H54 (cell line): ENCODE measurements at regions not wholly inside any gene's neighbourhood (a gene's known extent, or its start where the extent isn't known, plus 50 kb on each side); places are given as distances from the start of the nearest gene placed in this dataset.

Experiments
- DNase-seq: peaks from one replicate; pipeline ENCODE4 v3.0.0; 2011; ENCODE audit warnings: low spot score, mixed read lengths; ENCODE audit not compliant: insufficient read length
- FAIRE-seq: peaks from 3 replicates; lab custom pipeline; 2011; peaks lifted over from hg19 to GRCh38; lab: Jason Lieb, UNC
- POLR2A ChIP-seq: IDR thresholded peaks from 2 replicates; pipeline ENCODE4 v1.6.1; 2011; ENCODE audit warnings: low read depth, mild to moderate bottlenecking, low read length

- no peak for FAIRE-seq
- TF ChIP-seq POLR2A = no peak
- DNase-seq = no peak
Measured at GRCh38 chr12:88428350-88428749, 151.9 kb downstream of the KITLG start.

DNA sequence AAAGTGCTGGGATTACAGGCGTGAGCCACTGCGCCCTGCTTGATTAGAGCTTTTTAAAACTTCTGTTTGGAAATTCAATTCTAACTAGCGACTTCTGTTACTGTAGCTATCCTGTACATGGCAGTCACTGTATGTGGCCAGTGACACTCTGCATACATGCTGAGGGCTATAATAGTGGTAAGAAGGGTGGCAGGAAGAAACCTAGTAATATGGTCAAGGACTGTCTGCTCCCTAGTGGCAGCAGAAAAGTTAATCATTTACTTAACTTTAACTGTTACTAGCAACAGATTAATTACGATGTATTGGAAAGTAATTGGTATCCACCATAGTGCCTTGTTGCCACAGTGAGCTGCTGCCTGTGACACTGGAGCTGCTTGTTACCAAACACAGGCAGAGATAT is 149.0 kb downstream of the KITLG start:
- no peak for TF ChIP-seq POLR2A
- FAIRE-seq = no peak
- no peak for DNase-seq

DNA sequence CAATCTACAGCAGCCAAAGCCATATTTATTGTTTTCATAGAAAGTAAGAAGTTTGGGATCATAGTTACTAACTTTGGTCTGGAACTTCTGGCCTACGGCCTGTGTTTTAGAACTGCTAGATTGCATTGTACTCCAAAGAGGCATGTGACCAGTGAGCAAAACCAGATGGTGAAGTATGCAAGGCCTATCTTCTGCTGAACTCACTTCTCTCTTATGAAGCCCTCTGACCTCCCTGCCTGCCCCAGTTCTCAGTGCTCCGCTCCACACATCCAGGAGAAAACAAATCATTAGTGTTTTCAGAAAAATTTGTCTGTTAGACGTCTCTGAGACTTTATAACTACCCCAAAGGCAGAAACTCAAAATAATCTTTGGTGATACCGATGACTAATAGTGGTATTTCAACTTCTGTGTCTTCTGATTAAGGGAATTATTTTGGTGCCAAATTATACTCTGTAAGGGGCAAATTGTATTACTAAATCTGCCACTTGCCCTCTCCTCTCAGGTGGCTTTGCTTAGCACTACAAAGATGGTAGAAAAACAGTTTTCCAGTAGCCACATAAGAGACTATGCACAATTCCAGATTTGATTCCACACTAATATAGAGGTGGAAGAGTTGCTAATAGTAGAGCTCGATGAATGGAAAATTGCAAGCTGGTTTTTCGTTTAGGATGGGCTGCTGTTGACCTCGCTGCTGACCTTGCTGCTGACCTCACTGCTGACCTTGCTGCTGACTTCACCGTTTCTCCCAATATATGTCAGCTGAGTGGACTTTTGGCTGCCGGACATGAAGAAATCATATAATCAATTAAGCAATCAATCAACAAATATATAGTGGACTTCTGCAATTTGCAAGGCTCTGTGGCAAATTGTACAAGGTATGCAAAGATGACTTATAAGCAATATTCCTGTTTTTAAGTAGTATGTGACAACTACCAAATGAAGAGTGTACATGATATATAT is 147.5 kb downstream of the KITLG start:
- FAIRE-seq (no peak), DNase-seq (no peak)
- TF ChIP-seq POLR2A = no peak

GRCh38 chr12:88433997-88434703 is 146.1 kb downstream of the KITLG start:
- peak; percentile 3 for DNase-seq
- TF ChIP-seq POLR2A = no peak
- FAIRE-seq = peak; percentile 6

GRCh38 chr12:88435334-88436076 is 144.8 kb downstream of the KITLG start:
- FAIRE-seq (no peak), DNase-seq (no peak)
- no peak for TF ChIP-seq POLR2A

- no peak for FAIRE-seq
- no peak for TF ChIP-seq POLR2A
- DNase-seq = no peak
Measured at GRCh38 chr12:88437226-88437625, 143.0 kb downstream of the KITLG start.
